K562 (cell line): ENCODE measurements at regions not wholly inside any gene's neighbourhood (a gene's known extent, or its start where the extent isn't known, plus 50 kb on each side); places are given as distances from the start of the nearest gene placed in this dataset.

Experiments used
- ATAC-seq: fragments of 200-7000 bp; cut with Tn5 transposase; 3 replicates; pipeline ENCODE4 v1.9.1; 2020; ENCODE audit warnings: moderate library complexity
- BruUV-seq: library from RNA; stranded (reverse); fragments of 400-500 nt; replicated peaks from 2 replicates; lab custom pipeline; 2021; lab: Mats Ljungman, UMichigan
- CTCF ChIA-PET: fragments of 300-600 bp; formaldehyde crosslinking; extraction: SDS; loops from one replicate; lab custom pipeline; 2021; ENCODE audit warnings: low intra/inter-chr PET ratio; lab: Yijun Ruan, JAX
- POLR2A ChIA-PET: fragments of 300-600, 350-650 bp; sonication (Branson Sonifier 250); formaldehyde crosslinking; extraction: SDS; loops from one replicate; lab custom pipeline; 2021; ENCODE audit warnings: antibody characterized with exemption, inconsistent platforms; lab: Yijun Ruan, JAX
- DNase-seq, 4 experiments: peaks; one replicate each; pipeline versions ENCODE4 v3.0.0 to v3.0.0-alpha.2; 2011 to 2018; ENCODE audit warnings: low spot score in 3 of 4, mixed read lengths in 3 of 4; ENCODE audit errors: extremely low read depth in 1 of 4
- FAIRE-seq: peaks from 2 replicates; lab custom pipeline; 2011; peaks lifted over from hg19 to GRCh38; lab: Jason Lieb, UNC
- H2AFZ ChIP-seq: 2 replicates; pipeline ENCODE4 v1.6.0; 2011; ENCODE audit warnings: low read depth, low read length, control low read depth, inconsistent platforms
- H3K27ac ChIP-seq: fragments of 200-600 bp; 3 replicates; pipeline ENCODE4 v1.8.0; 2011; ENCODE audit warnings: low read depth, mild to moderate bottlenecking, control low read depth, inconsistent platforms, low read length, moderate library complexity, mixed read lengths; ENCODE audit errors: extremely low read depth
- H3K27me3 ChIP-seq, 2 experiments: fragments of 300-600 bp in 1 of 2; 2 replicates in 1 of 2; 3 replicates in 1 of 2; pipeline versions ENCODE4 v1.6.0 to v1.8.0; 2011; ENCODE audit warnings: inconsistent platforms in 2 of 2, low read length in 2 of 2, mild to moderate bottlenecking in 1 of 2, mixed read lengths in 1 of 2, moderate library complexity in 1 of 2; ENCODE audit not compliant: control insufficient read depth in 2 of 2, insufficient read depth in 2 of 2
- H3K36me3 ChIP-seq: fragments of 300-600 bp; 3 replicates; pipeline ENCODE4 v1.8.0; 2011; ENCODE audit warnings: mild to moderate bottlenecking, low read length, inconsistent platforms; ENCODE audit not compliant: control insufficient read depth, insufficient read depth
- H3K4me1 ChIP-seq, 2 experiments: fragments of 200-600 bp in 1 of 2; replicated peaks in 1 of 2; 2 replicates in 1 of 2; 3 replicates in 1 of 2; pipeline versions ENCODE4 v1.5.1 to v1.8.0; 2011; ENCODE audit warnings: inconsistent platforms in 2 of 2, low read length in 2 of 2, mild to moderate bottlenecking in 1 of 2, mixed read lengths in 1 of 2, moderate library complexity in 1 of 2; ENCODE audit not compliant: control insufficient read depth in 2 of 2, insufficient read depth in 2 of 2
- H3K4me2 ChIP-seq: 2 replicates; pipeline ENCODE4 v1.6.1; 2011; ENCODE audit warnings: low read length, control low read depth, inconsistent platforms, mixed read lengths; ENCODE audit not compliant: insufficient read depth
- H3K4me3 ChIP-seq: fragments of 200-600 bp; sonication (generic), shearing (Covaris generic); 2 replicates; pipeline ENCODE4 v1.5.1; 2016; ENCODE audit warnings: control low read depth, inconsistent platforms
- H3K79me2 ChIP-seq: fragments of 200-600 bp; 3 replicates; pipeline ENCODE4 v1.8.0; 2011; ENCODE audit warnings: low read length, inconsistent platforms; ENCODE audit not compliant: control insufficient read depth, insufficient read depth
- H3K9ac ChIP-seq, 2 experiments: 2 replicates each; pipeline versions ENCODE4 v1.6.0 to v1.6.1; 2011; ENCODE audit warnings: low read depth in 2 of 2, low read length in 2 of 2, control low read depth in 1 of 2, inconsistent platforms in 1 of 2, mild to moderate bottlenecking in 1 of 2, mixed read lengths in 1 of 2; ENCODE audit not compliant: insufficient read depth in 1 of 2
- H3K9me1 ChIP-seq: one replicate; pipeline ENCODE4 v1.6.0; 2011; ENCODE audit warnings: inconsistent platforms, mild to moderate bottlenecking, low read length, moderate library complexity; ENCODE audit not compliant: control insufficient read depth, insufficient read depth
- H3K9me3 ChIP-seq: replicated peaks from 2 replicates; pipeline ENCODE4 v1.5.1; 2011; ENCODE audit warnings: low read depth, low read length, inconsistent platforms; ENCODE audit not compliant: control insufficient read depth, insufficient read depth
- H4K20me1 ChIP-seq: replicated peaks from 2 replicates; pipeline ENCODE4 v1.6.1; 2011; ENCODE audit warnings: low read length, inconsistent platforms, mixed read lengths; ENCODE audit not compliant: control insufficient read depth, insufficient read depth
- CAMTA2 ChIP-seq: fragments of 250-450 bp; sonication (Bioruptor Pico); conservative IDR thresholded peaks from 2 replicates; pipeline ENCODE4 v1.5.1; 2022
- EWSR1 ChIP-seq: fragments of 450-650 bp; IDR thresholded peaks from 2 replicates; pipeline ENCODE4 v1.6.1; 2018; ENCODE audit warnings: borderline replicate concordance, mild to moderate bottlenecking, low read depth, moderate library complexity; ENCODE audit not compliant: partially characterized antibody
- GTF2F1 ChIP-seq: IDR thresholded peaks from 2 replicates; pipeline ENCODE4 v1.6.1; 2011; ENCODE audit warnings: low read depth, low read length, improper control_type of control experiment
- MCM5 ChIP-seq: fragments of 450-650 bp; IDR thresholded peaks from 2 replicates; pipeline ENCODE4 v1.6.1; 2016; ENCODE audit warnings: low read depth
- MEF2A ChIP-seq: IDR thresholded peaks from 2 replicates; pipeline ENCODE4 v1.6.1; 2011; ENCODE audit warnings: low read depth, mild to moderate bottlenecking, low read length, moderate library complexity; ENCODE audit not compliant: control insufficient read depth
- OTX1 ChIP-seq: fragments of 450-650 bp; formaldehyde crosslinking; IDR thresholded peaks from 2 replicates; pipeline ENCODE4 v1.4.0; 2022; ENCODE audit warnings: mild to moderate bottlenecking
- RBM25 ChIP-seq: fragments of 200-400 bp; formaldehyde crosslinking; IDR thresholded peaks from 2 replicates; pipeline ENCODE4 v1.6.1; 2018; ENCODE audit warnings: low read length, low read depth, moderate library complexity; ENCODE audit not compliant: severe bottlenecking
- RCOR1 ChIP-seq, 2 experiments: IDR thresholded peaks; 2 replicates each; pipeline ENCODE4 v1.6.1; 2012; ENCODE audit warnings: low read depth in 2 of 2, low read length in 2 of 2, borderline replicate concordance in 1 of 2, improper control_type of control experiment in 1 of 2
- RFX5 ChIP-seq: IDR thresholded peaks from 2 replicates; pipeline ENCODE4 v1.6.1; 2011; ENCODE audit warnings: low read depth, mild to moderate bottlenecking, improper control_type of control experiment, low read length
- TAL1 ChIP-seq: fragments of 450-650 bp; IDR thresholded peaks from 2 replicates; pipeline ENCODE4 v1.6.1; 2016; ENCODE audit warnings: mild to moderate bottlenecking
- TARDBP ChIP-seq: fragments of 450-650 bp; IDR thresholded peaks from 2 replicates; pipeline ENCODE4 v1.6.1; 2016
- ZNF253 ChIP-seq: fragments of 250-450 bp; sonication (Bioruptor Pico); conservative IDR thresholded peaks from 2 replicates; pipeline ENCODE4 v1.6.1; 2021; ENCODE audit warnings: mild to moderate bottlenecking
- ZNF589 ChIP-seq: fragments of 200-800 bp; sonication (Bioruptor generic); IDR thresholded peaks from 2 replicates; pipeline ENCODE4 v1.6.1; 2016; ENCODE audit warnings: low read depth, missing genetic modification characterization, missing compliant biosample characterization
- ZNF696 ChIP-seq: fragments of 250-450 bp; sonication (Bioruptor Pico); conservative IDR thresholded peaks from 2 replicates; pipeline ENCODE4 v1.4.0; 2020; ENCODE audit warnings: mild to moderate bottlenecking, moderate library complexity
- ZSCAN32 ChIP-seq: fragments of 450-650 bp; formaldehyde crosslinking; IDR thresholded peaks from 2 replicates; pipeline ENCODE4 v1.4.0; 2020; ENCODE audit warnings: mild to moderate bottlenecking, moderate library complexity
- whole genome bisulfite sequencing: fragments of 100-300 bp; shearing (Covaris generic); methylation state at CpG from one replicate; pipeline ENCODE4 v1.1.6; 2016; ENCODE audit warnings: low coverage, mixed read lengths; ENCODE audit not compliant: insufficient coverage; ENCODE audit errors: missing lambda C conversion rate; 5-methylcytosine and 5-hydroxymethylcytosine counted together
- in situ Hi-C: fragments of 300-500 bp; cut with MboI; formaldehyde crosslinking; loops from 4 replicates; pipeline ENCODE4 v1.15.0; 2018; ENCODE audit warnings: inconsistent platforms, mixed read lengths
- intact Hi-C: fragments of 100-400 bp; cut with micrococcal nuclease; formaldehyde crosslinking; loops from 2 replicates; pipeline ENCODE4 v1.14.2; 2022
- TF ChIP-seq, protein P1 (sequence below): IDR thresholded peaks from 2 replicates; pipeline ENCODE4 v1.6.1; 2014; ENCODE audit warnings: antibody characterized with exemption
- TF ChIP-seq, protein P2 (sequence below): fragments of 200-800 bp; sonication (Bioruptor generic); IDR thresholded peaks from 2 replicates; pipeline ENCODE4 v1.6.1; 2017; ENCODE audit warnings: missing genetic modification characterization, missing compliant biosample characterization
- TF ChIP-seq, protein P3 (sequence below): fragments of 250-450 bp; sonication (Bioruptor Pico); IDR thresholded peaks from 2 replicates; pipeline ENCODE4 v1.8.0; 2021; ENCODE audit warnings: moderate library complexity, mild to moderate bottlenecking, inconsistent platforms
- TF ChIP-seq, protein P4 (sequence below): fragments of 450-650 bp; IDR thresholded peaks from one replicate; pipeline ENCODE4 v1.6.1; 2018; ENCODE audit warnings: mild to moderate bottlenecking, moderate library complexity; ENCODE audit not compliant: partially characterized antibody

DNA sequence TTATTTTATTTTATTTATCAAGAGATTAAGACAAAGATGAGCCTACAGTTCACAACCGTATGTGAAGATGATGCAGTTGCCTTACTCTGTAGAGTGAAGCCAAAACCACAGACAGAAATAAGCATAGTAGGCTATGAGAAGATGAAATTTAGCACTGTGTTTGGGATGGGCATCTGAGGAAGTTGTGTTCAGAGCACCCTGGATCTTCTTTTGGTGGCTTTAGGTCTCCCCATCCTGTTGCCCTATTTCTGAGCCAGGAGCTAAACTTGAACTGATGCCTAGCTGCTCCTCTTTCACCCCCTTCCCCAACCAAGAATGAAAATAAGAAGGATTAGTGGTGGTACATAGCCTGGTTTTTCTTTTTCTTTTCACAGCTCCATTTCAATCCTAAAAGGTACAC, 328.1 kb upstream of the TBL1XR1 start:
- no peak for ATAC-seq
- DNase-seq: no peak
- no peak overlapping the region for H2AFZ ChIP-seq
- CTCF ChIA-PET: no interaction called here
- no TSS peak for BruUV-seq
- no peaks in the 10 kb centered on the region for H3K27me3 ChIP-seq
- H3K9ac ChIP-seq: no peak overlapping the region
- H3K4me1 ChIP-seq: no peaks in the 10 kb centered on the region; a peak in 1 of 5 replicates
- H3K9me3 ChIP-seq: no peaks in the 10 kb centered on the region
- POLR2A ChIA-PET: no interaction called here
- 40% methylated on average over 1 of the region's 1 CpG for WGBS
- in situ Hi-C loops: no loop called here
- intact Hi-C loops: no loop called here
- H3K79me2 ChIP-seq: no peaks in the 10 kb centered on the region
- H3K27ac ChIP-seq: no peak overlapping the region
- no peak for FAIRE-seq
- no peaks in the 10 kb centered on the region for H3K9me1 ChIP-seq
- H3K4me3 ChIP-seq: no peak overlapping the region
- no peak overlapping the region for H3K4me2 ChIP-seq
- H4K20me1 ChIP-seq: no peaks in the 10 kb centered on the region
- H3K36me3 ChIP-seq: no peaks in the 10 kb centered on the region
- TF ChIP-seq RFX5: no peak
- TF ChIP-seq, protein P1, sequence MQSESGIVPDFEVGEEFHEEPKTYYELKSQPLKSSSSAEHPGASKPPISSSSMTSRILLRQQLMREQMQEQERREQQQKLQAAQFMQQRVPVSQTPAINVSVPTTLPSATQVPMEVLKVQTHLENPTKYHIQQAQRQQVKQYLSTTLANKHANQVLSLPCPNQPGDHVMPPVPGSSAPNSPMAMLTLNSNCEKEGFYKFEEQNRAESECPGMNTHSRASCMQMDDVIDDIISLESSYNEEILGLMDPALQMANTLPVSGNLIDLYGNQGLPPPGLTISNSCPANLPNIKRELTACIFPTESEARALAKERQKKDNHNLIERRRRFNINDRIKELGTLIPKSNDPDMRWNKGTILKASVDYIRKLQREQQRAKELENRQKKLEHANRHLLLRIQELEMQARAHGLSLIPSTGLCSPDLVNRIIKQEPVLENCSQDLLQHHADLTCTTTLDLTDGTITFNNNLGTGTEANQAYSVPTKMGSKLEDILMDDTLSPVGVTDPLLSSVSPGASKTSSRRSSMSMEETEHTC: no peak
- TF ChIP-seq ZNF589: no peak
- TF ChIP-seq, protein P2, sequence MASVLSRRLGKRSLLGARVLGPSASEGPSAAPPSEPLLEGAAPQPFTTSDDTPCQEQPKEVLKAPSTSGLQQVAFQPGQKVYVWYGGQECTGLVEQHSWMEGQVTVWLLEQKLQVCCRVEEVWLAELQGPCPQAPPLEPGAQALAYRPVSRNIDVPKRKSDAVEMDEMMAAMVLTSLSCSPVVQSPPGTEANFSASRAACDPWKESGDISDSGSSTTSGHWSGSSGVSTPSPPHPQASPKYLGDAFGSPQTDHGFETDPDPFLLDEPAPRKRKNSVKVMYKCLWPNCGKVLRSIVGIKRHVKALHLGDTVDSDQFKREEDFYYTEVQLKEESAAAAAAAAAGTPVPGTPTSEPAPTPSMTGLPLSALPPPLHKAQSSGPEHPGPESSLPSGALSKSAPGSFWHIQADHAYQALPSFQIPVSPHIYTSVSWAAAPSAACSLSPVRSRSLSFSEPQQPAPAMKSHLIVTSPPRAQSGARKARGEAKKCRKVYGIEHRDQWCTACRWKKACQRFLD (CRISPR knock-in tag): no peak
- no peak for TF ChIP-seq CAMTA2
- TF ChIP-seq EWSR1: no peak
- no peak for TF ChIP-seq ZNF253
- TF ChIP-seq MEF2A: no peak
- TF ChIP-seq, protein P3, sequence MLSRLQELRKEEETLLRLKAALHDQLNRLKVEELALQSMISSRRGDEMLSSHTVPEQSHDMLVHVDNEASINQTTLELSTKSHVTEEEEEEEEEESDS (CRISPR knock-in tag): no peak
- no peak for TF ChIP-seq TAL1
- TF ChIP-seq ZNF696 (CRISPR knock-in tag): no peak
- TF ChIP-seq TARDBP: no peak
- no peak for TF ChIP-seq MCM5
- TF ChIP-seq ZSCAN32: no peak
- no peak for TF ChIP-seq RBM25
- TF ChIP-seq GTF2F1: no peak
- TF ChIP-seq OTX1: no peak
- TF ChIP-seq, protein P4, sequence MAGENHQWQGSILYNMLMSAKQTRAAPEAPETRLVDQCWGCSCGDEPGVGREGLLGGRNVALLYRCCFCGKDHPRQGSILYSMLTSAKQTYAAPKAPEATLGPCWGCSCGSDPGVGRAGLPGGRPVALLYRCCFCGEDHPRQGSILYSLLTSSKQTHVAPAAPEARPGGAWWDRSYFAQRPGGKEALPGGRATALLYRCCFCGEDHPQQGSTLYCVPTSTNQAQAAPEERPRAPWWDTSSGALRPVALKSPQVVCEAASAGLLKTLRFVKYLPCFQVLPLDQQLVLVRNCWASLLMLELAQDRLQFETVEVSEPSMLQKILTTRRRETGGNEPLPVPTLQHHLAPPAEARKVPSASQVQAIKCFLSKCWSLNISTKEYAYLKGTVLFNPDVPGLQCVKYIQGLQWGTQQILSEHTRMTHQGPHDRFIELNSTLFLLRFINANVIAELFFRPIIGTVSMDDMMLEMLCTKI: no peak
- TF ChIP-seq RCOR1 (IDR thresholded peaks at IDR 0.05; ENCODE audit: borderline replicate concordance in 1 of 2, low read depth in 2 of 2, low read length in 2 of 2): no peak
